IMR-90 (cell line): ENCODE measurements at regions not wholly inside any gene's neighbourhood (a gene's known extent, or its start where the extent isn't known, plus 50 kb on each side); places are given as distances from the start of the nearest gene placed in this dataset.

Source experiments
- ATAC-seq: fragments of 200-7000 bp; cut with Tn5 transposase; 2 replicates; pipeline ENCODE4 v1.9.1; 2020; ENCODE audit warnings: low read depth, mild to moderate bottlenecking, moderate library complexity
- BruUV-seq: library from RNA; stranded (reverse); fragments of 400-500 nt; replicated peaks from 2 replicates; lab custom pipeline; 2021; lab: Mats Ljungman, UMichigan
- CTCF ChIA-PET: fragments of 300-600 bp; formaldehyde crosslinking; extraction: SDS; loops from one replicate; lab custom pipeline; 2021; ENCODE audit warnings: antibody characterized with exemption; lab: Yijun Ruan, JAX
- POLR2A ChIA-PET: fragments of 300-600 bp; sonication (Branson Sonifier 250); formaldehyde crosslinking; loops from one replicate; lab custom pipeline; 2022; ENCODE audit warnings: antibody characterized with exemption; ENCODE audit not compliant: unreplicated experiment; lab: Charles Lee
- DNase-seq: peaks from one replicate; pipeline ENCODE4 v3.0.0; 2013
- H2AFZ ChIP-seq: replicated peaks from 2 replicates; pipeline ENCODE3; 2013; ENCODE audit warnings: low read length, mild to moderate bottlenecking; ENCODE audit not compliant: poor library complexity
- H2AK5ac ChIP-seq: 2 replicates; pipeline ENCODE4 v1.6.1; 2013; ENCODE audit warnings: low read depth, low read length, inconsistent platforms
- H2AK9ac ChIP-seq: replicated peaks from 2 replicates; pipeline ENCODE3; 2013; ENCODE audit warnings: mild to moderate bottlenecking, low read depth, low read length, moderate library complexity; ENCODE audit not compliant: poor library complexity
- H2BK120ac ChIP-seq: 2 replicates; pipeline ENCODE4 v1.6.1; 2013; ENCODE audit warnings: low read depth, low read length, inconsistent platforms
- H2BK15ac ChIP-seq: 3 replicates; pipeline ENCODE4 v1.6.1; 2013; ENCODE audit warnings: low read depth, low read length, inconsistent platforms
- H2BK20ac ChIP-seq: 2 replicates; pipeline ENCODE4 v1.6.1; 2013; ENCODE audit warnings: low read depth, mild to moderate bottlenecking, inconsistent platforms, low read length, moderate library complexity
- H2BK5ac ChIP-seq: 2 replicates; pipeline ENCODE4 v1.6.1; 2013; ENCODE audit warnings: mild to moderate bottlenecking, low read depth, low read length, inconsistent platforms; ENCODE audit not compliant: poor library complexity, severe bottlenecking
- H3K14ac ChIP-seq: replicated peaks from 2 replicates; pipeline ENCODE4 v1.6.1; 2013; ENCODE audit warnings: low read depth, low read length, inconsistent platforms
- H3K18ac ChIP-seq: 2 replicates; pipeline ENCODE4 v1.6.1; 2013; ENCODE audit warnings: low read depth, low read length, control low read depth
- H3K23ac ChIP-seq: 2 replicates; pipeline ENCODE4 v1.6.1; 2013; ENCODE audit warnings: low read depth, low read length, inconsistent platforms
- H3K27ac ChIP-seq: 2 replicates; pipeline ENCODE4 v1.5.1; 2013; ENCODE audit warnings: mild to moderate bottlenecking, control low read depth, low read length; ENCODE audit not compliant: insufficient read depth
- H3K27me3 ChIP-seq: 2 replicates; pipeline ENCODE4 v1.6.1; 2013; ENCODE audit warnings: low read length; ENCODE audit not compliant: control insufficient read depth, insufficient read depth
- H3K36me3 ChIP-seq: 2 replicates; pipeline ENCODE4 v1.6.1; 2013; ENCODE audit warnings: low read length, mixed read lengths; ENCODE audit not compliant: control insufficient read depth, insufficient read depth
- H3K4ac ChIP-seq: 2 replicates; pipeline ENCODE4 v1.6.1; 2013; ENCODE audit warnings: low read depth, low read length, inconsistent platforms
- H3K4me1 ChIP-seq: 2 replicates; pipeline ENCODE4 v1.6.1; 2013; ENCODE audit warnings: low read length, mixed read lengths; ENCODE audit not compliant: control insufficient read depth, insufficient read depth
- H3K4me2 ChIP-seq: 2 replicates; pipeline ENCODE4 v1.6.1; 2013; ENCODE audit warnings: low read depth, mild to moderate bottlenecking, control low read depth, low read length, moderate library complexity
- H3K4me3 ChIP-seq: 2 replicates; pipeline ENCODE4 v1.5.1; 2013; ENCODE audit warnings: low read depth, mild to moderate bottlenecking, control low read depth, low read length, moderate library complexity; ENCODE audit not compliant: insufficient read depth
- H3K56ac ChIP-seq: 2 replicates; pipeline ENCODE4 v1.6.1; 2013; ENCODE audit warnings: low read length, inconsistent platforms; ENCODE audit not compliant: insufficient read depth; ENCODE audit errors: extremely low read depth
- H3K79me1 ChIP-seq, 2 experiments: 2 replicates each; pipeline ENCODE4 v1.6.1; 2013; ENCODE audit warnings: low read length in 2 of 2, inconsistent platforms in 1 of 2, low read depth in 1 of 2
- H3K9ac ChIP-seq: 2 replicates; pipeline ENCODE4 v1.6.1; 2013; ENCODE audit warnings: low read depth, low read length, control low read depth
- H3K9me1 ChIP-seq: 2 replicates; pipeline ENCODE4 v1.6.1; 2013; ENCODE audit warnings: low read length, inconsistent platforms; ENCODE audit not compliant: insufficient read depth
- H3K9me3 ChIP-seq: 2 replicates; pipeline ENCODE4 v1.6.1; 2013; ENCODE audit warnings: low read length; ENCODE audit not compliant: control insufficient read depth, insufficient read depth
- H4K20me1 ChIP-seq: 2 replicates; pipeline ENCODE4 v1.6.1; 2013; ENCODE audit warnings: low read length, inconsistent platforms; ENCODE audit not compliant: insufficient read depth
- H4K5ac ChIP-seq: 2 replicates; pipeline ENCODE4 v1.6.1; 2013; ENCODE audit warnings: mild to moderate bottlenecking, low read depth, low read length, control low read depth
- H4K8ac ChIP-seq, 2 experiments: 2 replicates each; pipeline ENCODE4 v1.6.1; 2013; ENCODE audit warnings: low read depth in 2 of 2, low read length in 2 of 2, control low read depth in 1 of 2, inconsistent platforms in 1 of 2
- H4K91ac ChIP-seq: 2 replicates; pipeline ENCODE4 v1.6.1; 2013; ENCODE audit warnings: low read depth, low read length, inconsistent platforms; ENCODE audit not compliant: insufficient read depth
- BHLHE40 ChIP-seq: fragments of 150-350 bp; IDR thresholded peaks from 2 replicates; pipeline ENCODE4 v1.6.1; 2016; ENCODE audit warnings: mild to moderate bottlenecking, low read depth, low read length
- CHD1 ChIP-seq: IDR thresholded peaks from 2 replicates; pipeline ENCODE4 v1.6.1; 2012; ENCODE audit warnings: low read depth, low read length, improper control_type of control experiment
- MAFK ChIP-seq: IDR thresholded peaks from 2 replicates; pipeline ENCODE4 v1.6.1; 2012; ENCODE audit warnings: low read depth, low read length, improper control_type of control experiment
- RCOR1 ChIP-seq: IDR thresholded peaks from 2 replicates; pipeline ENCODE4 v1.6.1; 2012; ENCODE audit warnings: mild to moderate bottlenecking, low read length, improper control_type of control experiment; ENCODE audit not compliant: insufficient replicate concordance
- SMC3 ChIP-seq: fragments of 150-350 bp; IDR thresholded peaks from 2 replicates; pipeline ENCODE4 v1.6.1; 2016; ENCODE audit warnings: low read depth, mild to moderate bottlenecking, antibody characterized with exemption, low read length, moderate library complexity
- WGBS, 2 experiments: methylation state at CpG; one replicate each; pipeline versions ENCODE4 v1.1.5 to v1.1.7; 2013; ENCODE audit warnings: missing lambda C conversion rate in 2 of 2; ENCODE audit not compliant: insufficient read length in 1 of 2; ENCODE audit errors: extremely low coverage in 2 of 2; 5-methylcytosine and 5-hydroxymethylcytosine counted together
- dilution Hi-C: fragments of 300-500 bp; cut with HindIII; formaldehyde crosslinking; loops from one replicate; pipeline ENCODE4 v1.14.3; 2018; ENCODE audit warnings: low sequenced_read_pairs; ENCODE audit not compliant: unreplicated experiment
- in situ Hi-C: fragments of 300-500 bp; cut with MboI; formaldehyde crosslinking; loops from 3 replicates; pipeline ENCODE4 v1.14.3; 2019; ENCODE audit warnings: low sequenced_read_pairs, inconsistent platforms, mixed read lengths
- intact Hi-C: fragments of 100-400 bp; cut with micrococcal nuclease; formaldehyde crosslinking; loops from 2 replicates; pipeline ENCODE4 v1.10.0; 2022

DNA sequence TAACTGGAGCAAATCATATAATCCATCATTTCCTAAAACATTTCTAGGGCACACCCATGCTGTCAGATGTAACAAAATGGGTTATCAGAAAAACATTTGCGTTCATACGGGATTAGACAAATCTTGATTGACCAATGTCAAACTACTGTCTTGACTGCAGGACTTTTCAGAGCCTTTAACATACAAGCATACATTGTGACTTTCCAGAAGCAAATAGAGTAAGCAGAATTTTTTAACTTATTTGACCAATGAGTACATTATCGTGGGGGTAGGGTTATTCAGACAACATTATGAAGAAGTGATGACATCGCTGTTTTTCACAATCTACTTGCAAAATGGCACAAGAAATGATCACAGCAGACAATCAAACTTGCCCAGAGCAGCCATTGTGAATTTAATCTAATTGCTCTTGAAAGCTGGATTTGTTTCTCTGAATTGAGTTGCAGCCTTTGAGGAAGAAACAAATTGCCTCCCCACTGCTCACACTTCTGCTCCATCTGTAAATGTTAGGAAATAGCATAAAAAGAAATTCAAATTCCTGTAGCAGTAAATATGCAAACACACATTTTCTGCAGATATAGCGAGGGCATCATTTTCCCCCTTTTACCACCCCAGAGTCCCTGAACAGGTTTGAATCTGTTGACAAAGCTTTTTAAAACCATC lies 133.0 kb upstream of the DOK5 start:
- dilution Hi-C loops (no loop called here), intact Hi-C loops (loop anchor here (10.0 kb wide), 2 partner anchors 118 to 208 kb away; no protein-coding TSS in a partner anchor), in situ Hi-C loops (no loop called here)
- ATAC-seq = no peak
- no TSS peak for BruUV-seq
- Histone ChIP-seq H2BK120ac (no peak overlapping the region), H4K91ac (no peak overlapping the region), H3K23ac (no peak overlapping the region), H3K27ac (no peak overlapping the region), H2BK5ac (no peak overlapping the region), H2BK20ac (no peak overlapping the region), H2AK5ac (no peak overlapping the region), H3K14ac (no peak overlapping the region), H3K27me3 (no peaks in the 10 kb centered on the region), H2BK15ac (no peak overlapping the region), H3K4me3 (no peak overlapping the region), H2AFZ (no peak overlapping the region), H3K9ac (no peak overlapping the region), H3K4ac (no peak overlapping the region), H4K5ac (no peak overlapping the region), H3K9me3 (no peaks in the 10 kb centered on the region), H3K4me1 (peaks cover 9% of the 10 kb centered on the region), H3K56ac (no peak overlapping the region; the same call in 1 of the 2 replicates), H3K79me1 (no peaks in the 10 kb centered on the region), H3K36me3 (no peaks in the 10 kb centered on the region), H3K4me2 (no peak overlapping the region), H3K9me1 (peaks cover 3% of the 10 kb centered on the region; the same call in 1 of the 2 replicates), H3K18ac (no peak overlapping the region), H4K20me1 (no peaks in the 10 kb centered on the region), H2AK9ac (no peak overlapping the region), H4K8ac (no peak overlapping the region)
- WGBS, 2 experiments = no CpG with 5 or more reads among the region's 5 CpGs
- TF ChIP-seq SMC3 = no peak
- TF ChIP-seq BHLHE40 = no peak
- peak; percentile 36; the same call in 1 of the 2 replicates for TF ChIP-seq MAFK
- TF ChIP-seq RCOR1 = no peak
- TF ChIP-seq CHD1 = no peak
- POLR2A ChIA-PET = no interaction called here
- DNase-seq = no peak
- CTCF ChIA-PET = no interaction called here
